DOHH2 (cell line): ENCODE measurements at regions not wholly inside any gene's neighbourhood (a gene's known extent, or its start where the extent isn't known, plus 50 kb on each side); places are given as distances from the start of the nearest gene placed in this dataset.

Experiments used
- EZH2phosphoT487 ChIP-seq: fragments of 200-600 bp; sonication (generic); IDR thresholded peaks from 2 replicates; pipeline ENCODE4 v1.6.1; 2017; ENCODE audit warnings: borderline replicate concordance, mild to moderate bottlenecking, antibody characterized with exemption, low read length, moderate library complexity, mixed read lengths
- TF ChIP-seq, protein P1 (sequence below): fragments of 200-600 bp; sonication (generic); IDR thresholded peaks from one replicate; pipeline ENCODE4 v1.5.1; 2014; ENCODE audit warnings: antibody characterized with exemption, mild to moderate bottlenecking, low read depth, low read length; ENCODE audit not compliant: poor library complexity, severe bottlenecking

- TF ChIP-seq, protein P1, sequence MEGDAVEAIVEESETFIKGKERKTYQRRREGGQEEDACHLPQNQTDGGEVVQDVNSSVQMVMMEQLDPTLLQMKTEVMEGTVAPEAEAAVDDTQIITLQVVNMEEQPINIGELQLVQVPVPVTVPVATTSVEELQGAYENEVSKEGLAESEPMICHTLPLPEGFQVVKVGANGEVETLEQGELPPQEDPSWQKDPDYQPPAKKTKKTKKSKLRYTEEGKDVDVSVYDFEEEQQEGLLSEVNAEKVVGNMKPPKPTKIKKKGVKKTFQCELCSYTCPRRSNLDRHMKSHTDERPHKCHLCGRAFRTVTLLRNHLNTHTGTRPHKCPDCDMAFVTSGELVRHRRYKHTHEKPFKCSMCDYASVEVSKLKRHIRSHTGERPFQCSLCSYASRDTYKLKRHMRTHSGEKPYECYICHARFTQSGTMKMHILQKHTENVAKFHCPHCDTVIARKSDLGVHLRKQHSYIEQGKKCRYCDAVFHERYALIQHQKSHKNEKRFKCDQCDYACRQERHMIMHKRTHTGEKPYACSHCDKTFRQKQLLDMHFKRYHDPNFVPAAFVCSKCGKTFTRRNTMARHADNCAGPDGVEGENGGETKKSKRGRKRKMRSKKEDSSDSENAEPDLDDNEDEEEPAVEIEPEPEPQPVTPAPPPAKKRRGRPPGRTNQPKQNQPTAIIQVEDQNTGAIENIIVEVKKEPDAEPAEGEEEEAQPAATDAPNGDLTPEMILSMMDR = no peak
- TF ChIP-seq EZH2phosphoT487 = no peak
These were observed 208.2 kb upstream of the ZC3H12C start for GRCh38 chr11:109885006-109885405.
